Esophagus muscularis mucosa (tissue), 4 donors: ENCODE measurements at regions not wholly inside any gene's neighbourhood (a gene's known extent, or its start where the extent isn't known, plus 50 kb on each side); places are given as distances from the start of the nearest gene placed in this dataset.

Experiments used
- DNase-seq: peaks from one replicate; pipeline ENCODE4 v3.0.0-alpha.2; 2017; ENCODE audit errors: extremely low spot score
- H3K27ac ChIP-seq, 4 donors: fragments of 200-600 bp; sonication (generic); replicated peaks in 1 of 4; 1 replicate in 3 of 4; 2 replicates in 1 of 4; pipeline ENCODE4 v1.5.1; 2016 to 2019; ENCODE audit warnings: mild to moderate bottlenecking in 1 of 4
- H3K27me3 ChIP-seq, 4 donors: fragments of 200-600 bp; sonication (generic); one replicate each; pipeline versions ENCODE4 v1.5.1 to v1.6.0; 2016 to 2019
- H3K36me3 ChIP-seq, 4 donors: fragments of 200-600 bp; sonication (generic); one replicate each; pipeline ENCODE4 v1.5.1; 2016 to 2019
- H3K4me1 ChIP-seq, 4 donors: fragments of 200-600 bp; sonication (generic); one replicate each; pipeline ENCODE4 v1.5.1; 2016 to 2019
- H3K4me3 ChIP-seq, 4 donors: fragments of 200-600 bp; sonication (generic); 1 replicate in 2 of 4; 2 replicates in 2 of 4; pipeline ENCODE4 v1.5.1; 2016 to 2019; ENCODE audit warnings: mild to moderate bottlenecking in 4 of 4, moderate library complexity in 1 of 4
- H3K9me3 ChIP-seq, 4 donors: fragments of 200-600 bp; sonication (generic); 1 replicate in 3 of 4; 2 replicates in 1 of 4; pipeline ENCODE4 v1.5.1; 2016 to 2019
- EP300 ChIP-seq: sonication (generic); formaldehyde crosslinking; IDR thresholded peaks from one replicate; pipeline ENCODE4 v1.6.1; 2017; ENCODE audit warnings: antibody characterized with exemption
- POLR2A ChIP-seq: fragments of 450-650 bp; IDR thresholded peaks from one replicate; pipeline ENCODE4 v1.6.1; 2017; ENCODE audit warnings: antibody characterized with exemption, moderate library complexity, mild to moderate bottlenecking, low read depth
- POLR2AphosphoS5 ChIP-seq, 2 donors: sonication (generic); formaldehyde crosslinking; IDR thresholded peaks; one replicate each; pipeline ENCODE4 v1.6.1; 2017; ENCODE audit warnings: antibody characterized with exemption in 2 of 2
- WGBS: methylation state at CpG from one replicate; pipeline ENCODE4 v1.1.5; 2018; 5-methylcytosine and 5-hydroxymethylcytosine counted together
- intact Hi-C: fragments of 100-400 bp; cut with DNase I; formaldehyde crosslinking; loops from one replicate; pipeline ENCODE4 v1.15.1; 2023
- TF ChIP-seq, protein P1 (sequence below), 3 experiments: fragments of 200-600 bp in 2 of 3; fragments of 450-650 bp in 1 of 3; sonication (generic) in 2 of 3; IDR thresholded peaks; one replicate each; pipeline ENCODE4 v1.5.1; 2017 to 2019; ENCODE audit warnings: antibody characterized with exemption in 3 of 3, mild to moderate bottlenecking in 2 of 3, moderate library complexity in 1 of 3

DNA sequence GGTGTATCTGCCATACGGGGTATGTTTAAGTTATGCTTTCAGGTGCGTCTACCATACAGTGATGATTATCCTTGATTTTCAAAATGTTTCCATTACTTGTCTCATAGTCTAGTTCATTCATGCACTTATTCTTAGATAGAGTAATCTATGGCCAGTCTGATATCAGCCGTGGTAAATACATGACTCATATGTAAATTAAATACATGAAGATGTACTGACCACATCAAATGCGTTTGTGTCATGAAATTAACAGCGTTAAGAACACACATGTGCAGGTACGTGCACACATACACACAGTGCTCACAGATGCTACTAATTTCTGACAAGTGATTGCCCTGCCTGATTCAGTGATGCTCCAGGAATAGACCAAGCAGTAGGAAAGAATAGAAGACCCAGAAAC lies 75.2 kb upstream of the EXOC1L start:
- no peak for DNase-seq
- intact Hi-C loops: no loop called here
- Histone ChIP-seq H3K27ac (no peak overlapping the region), H3K4me3 (no peak overlapping the region), H3K27me3 (no peaks in the 10 kb centered on the region), H3K36me3 (no peaks in the 10 kb centered on the region), H3K4me1 (no peaks in the 10 kb centered on the region), H3K9me3 (no peaks in the 10 kb centered on the region)
- TF ChIP-seq EP300: no peak
- no peak for TF ChIP-seq POLR2AphosphoS5 (IDR thresholded peaks at IDR 0.05)
- no peak for TF ChIP-seq POLR2A
- TF ChIP-seq, protein P1, sequence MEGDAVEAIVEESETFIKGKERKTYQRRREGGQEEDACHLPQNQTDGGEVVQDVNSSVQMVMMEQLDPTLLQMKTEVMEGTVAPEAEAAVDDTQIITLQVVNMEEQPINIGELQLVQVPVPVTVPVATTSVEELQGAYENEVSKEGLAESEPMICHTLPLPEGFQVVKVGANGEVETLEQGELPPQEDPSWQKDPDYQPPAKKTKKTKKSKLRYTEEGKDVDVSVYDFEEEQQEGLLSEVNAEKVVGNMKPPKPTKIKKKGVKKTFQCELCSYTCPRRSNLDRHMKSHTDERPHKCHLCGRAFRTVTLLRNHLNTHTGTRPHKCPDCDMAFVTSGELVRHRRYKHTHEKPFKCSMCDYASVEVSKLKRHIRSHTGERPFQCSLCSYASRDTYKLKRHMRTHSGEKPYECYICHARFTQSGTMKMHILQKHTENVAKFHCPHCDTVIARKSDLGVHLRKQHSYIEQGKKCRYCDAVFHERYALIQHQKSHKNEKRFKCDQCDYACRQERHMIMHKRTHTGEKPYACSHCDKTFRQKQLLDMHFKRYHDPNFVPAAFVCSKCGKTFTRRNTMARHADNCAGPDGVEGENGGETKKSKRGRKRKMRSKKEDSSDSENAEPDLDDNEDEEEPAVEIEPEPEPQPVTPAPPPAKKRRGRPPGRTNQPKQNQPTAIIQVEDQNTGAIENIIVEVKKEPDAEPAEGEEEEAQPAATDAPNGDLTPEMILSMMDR (IDR thresholded peaks at IDR 0.05): no peak
- 86% methylated on average over 6 of the region's 6 CpGs for WGBS

DNA sequence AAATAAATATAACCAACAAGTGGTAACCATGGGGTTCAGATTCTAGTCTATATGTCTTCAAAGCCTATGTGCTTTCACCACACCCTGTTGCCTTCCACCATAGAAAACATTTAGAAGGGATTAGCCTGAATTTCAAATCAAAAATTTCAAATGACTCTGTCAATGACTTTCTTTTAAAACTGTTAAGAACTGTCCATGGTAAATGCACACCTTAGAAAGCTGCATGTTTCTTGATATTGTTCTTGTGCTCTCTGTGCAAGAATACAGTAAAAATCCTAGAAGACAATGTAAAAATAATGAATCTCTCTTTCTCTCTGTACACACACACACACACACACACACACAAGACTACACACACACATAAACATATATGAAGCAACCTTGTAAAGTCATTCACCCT lies 74.6 kb upstream of the EXOC1L start:
- H3K36me3 ChIP-seq: no peaks in the 10 kb centered on the region
- no peaks in the 10 kb centered on the region for H3K9me3 ChIP-seq
- no peaks in the 10 kb centered on the region for H3K4me1 ChIP-seq
- TF ChIP-seq, protein P1 (IDR thresholded peaks at IDR 0.05): no peak
- no peak for TF ChIP-seq POLR2AphosphoS5 (IDR thresholded peaks at IDR 0.05)
- TF ChIP-seq POLR2A: no peak
- no peak for TF ChIP-seq EP300
- H3K27ac ChIP-seq: no peak overlapping the region
- H3K4me3 ChIP-seq: no peak overlapping the region
- no peaks in the 10 kb centered on the region for H3K27me3 ChIP-seq
- no peak for DNase-seq
- intact Hi-C loops: no loop called here

DNA sequence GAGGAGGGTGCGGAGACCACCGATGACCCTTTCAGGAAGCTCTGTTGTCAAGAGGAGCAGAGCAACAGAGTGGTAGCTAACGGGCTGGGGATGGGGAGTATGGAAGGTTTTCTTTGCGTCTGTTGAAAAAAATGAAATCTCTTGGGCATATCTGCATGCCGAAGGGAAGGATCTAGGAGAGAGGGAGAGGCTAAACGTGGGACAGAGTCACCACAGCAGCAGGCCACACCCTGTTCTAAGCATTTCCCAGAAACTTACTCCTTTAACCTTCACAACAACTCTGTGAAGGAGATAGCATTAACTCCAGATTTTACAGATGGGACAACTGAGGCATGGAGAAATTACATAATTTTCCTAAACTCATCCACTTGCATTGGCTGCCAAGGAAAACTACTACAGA lies 71.8 kb upstream of the EXOC1L start:
- Histone ChIP-seq H3K4me1 (no peaks in the 10 kb centered on the region), H3K27me3 (no peaks in the 10 kb centered on the region), H3K27ac (no peak overlapping the region), H3K36me3 (no peaks in the 10 kb centered on the region), H3K9me3 (no peaks in the 10 kb centered on the region), H3K4me3 (no peak overlapping the region)
- intact Hi-C loops: no loop called here
- 87% methylated on average over 6 of the region's 6 CpGs for WGBS
- no peak for TF ChIP-seq EP300
- DNase-seq: no peak

DNA sequence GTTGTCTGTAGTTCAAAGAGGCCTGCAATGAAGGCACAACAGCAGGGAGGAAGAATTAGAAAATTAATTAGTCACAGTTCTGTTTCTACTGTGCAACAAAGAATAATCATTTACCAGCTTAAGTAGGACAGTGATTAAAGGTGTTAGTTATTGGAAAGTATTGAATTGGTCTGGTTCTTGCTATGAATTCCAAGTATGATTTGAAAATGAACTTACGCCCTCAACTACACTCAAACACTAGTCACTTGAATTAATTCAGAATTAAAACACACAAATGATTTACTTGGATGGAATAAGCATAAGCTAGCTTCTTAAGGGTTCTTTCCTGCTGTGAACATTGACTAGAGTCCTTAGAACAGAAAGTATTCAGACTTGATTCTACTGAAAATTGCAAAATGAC lies 69.9 kb upstream of the EXOC1L start:
- Histone ChIP-seq H3K4me1 (no peaks in the 10 kb centered on the region), H3K4me3 (no peak overlapping the region), H3K27ac (no peak overlapping the region), H3K36me3 (no peaks in the 10 kb centered on the region), H3K27me3 (no peaks in the 10 kb centered on the region), H3K9me3 (no peaks in the 10 kb centered on the region)
- DNase-seq: no peak
- TF ChIP-seq EP300 (no peak), POLR2A (no peak), POLR2AphosphoS5 (IDR thresholded peaks at IDR 0.05) (no peak)
- TF ChIP-seq, protein P1 (IDR thresholded peaks at IDR 0.05): no peak
- WGBS: 97% methylated on average over 1 of the region's 1 CpG
- intact Hi-C loops: no loop called here

DNA sequence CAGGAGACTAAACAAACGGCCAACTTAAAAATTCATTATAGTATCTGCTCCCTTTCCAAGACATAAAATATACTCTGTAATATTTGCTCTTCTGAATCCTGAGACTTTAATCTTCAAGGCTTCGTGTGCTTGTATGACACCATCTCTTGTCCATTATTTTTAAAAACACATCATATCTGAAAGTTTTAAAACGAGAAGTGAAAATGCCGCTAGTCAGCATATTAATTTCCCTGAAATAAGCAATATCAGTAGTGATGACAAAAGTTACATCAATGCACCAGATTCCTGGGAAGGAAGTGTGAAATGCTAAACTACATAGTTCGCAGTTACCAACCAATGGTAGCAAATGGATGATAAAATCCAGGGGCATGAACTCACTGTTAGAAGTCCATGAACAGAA lies 66.8 kb upstream of the EXOC1L start:
- H3K36me3 ChIP-seq: no peaks in the 10 kb centered on the region
- TF ChIP-seq POLR2A (no peak), POLR2AphosphoS5 (IDR thresholded peaks at IDR 0.05) (no peak), EP300 (no peak)
- TF ChIP-seq, protein P1 (IDR thresholded peaks at IDR 0.05): no peak
- H3K27me3 ChIP-seq: no peaks in the 10 kb centered on the region
- 64% methylated on average over 5 of the region's 5 CpGs for WGBS
- no peaks in the 10 kb centered on the region for H3K4me1 ChIP-seq
- H3K4me3 ChIP-seq: no peak overlapping the region
- H3K27ac ChIP-seq: no peak overlapping the region
- intact Hi-C loops: no loop called here
- no peaks in the 10 kb centered on the region for H3K9me3 ChIP-seq
- DNase-seq: no peak
